HCT116 (cell line): ENCODE measurements at regions not wholly inside any gene's neighbourhood (a gene's known extent, or its start where the extent isn't known, plus 50 kb on each side); places are given as distances from the start of the nearest gene placed in this dataset.

ENCODE experiments used
- EZH2phosphoT487 ChIP-seq: fragments of 200-600 bp; IDR thresholded peaks from 2 replicates; pipeline ENCODE4 v1.6.1; 2018; ENCODE audit warnings: antibody characterized with exemption, borderline replicate concordance
- POLR2A ChIP-seq: IDR thresholded peaks from 2 replicates; pipeline ENCODE4 v1.7.0; 2011; ENCODE audit warnings: borderline replicate concordance; ENCODE audit not compliant: insufficient read depth, insufficient read length; ENCODE audit errors: extremely low read depth
- POLR2AphosphoS5 ChIP-seq: IDR thresholded peaks from 2 replicates; pipeline ENCODE4 v1.6.1; 2011; ENCODE audit warnings: mild to moderate bottlenecking, low read depth, low read length, moderate library complexity
- TF ChIP-seq, protein P1 (sequence below), 3 experiments: fragments of 200-600 bp in 1 of 3; sonication (generic) in 1 of 3; IDR thresholded peaks in 2 of 3; conservative IDR thresholded peaks in 1 of 3; 2 replicates each; pipeline ENCODE4 v1.5.1; 2012 to 2017; ENCODE audit warnings: low read depth in 2 of 3, low read length in 2 of 3, antibody characterized with exemption in 1 of 3, borderline replicate concordance in 1 of 3, control low read depth in 1 of 3, mild to moderate bottlenecking in 1 of 3, mixed read lengths in 1 of 3, mixed run types in 1 of 3, moderate library complexity in 1 of 3; ENCODE audit not compliant: insufficient read depth in 1 of 3

DNA sequence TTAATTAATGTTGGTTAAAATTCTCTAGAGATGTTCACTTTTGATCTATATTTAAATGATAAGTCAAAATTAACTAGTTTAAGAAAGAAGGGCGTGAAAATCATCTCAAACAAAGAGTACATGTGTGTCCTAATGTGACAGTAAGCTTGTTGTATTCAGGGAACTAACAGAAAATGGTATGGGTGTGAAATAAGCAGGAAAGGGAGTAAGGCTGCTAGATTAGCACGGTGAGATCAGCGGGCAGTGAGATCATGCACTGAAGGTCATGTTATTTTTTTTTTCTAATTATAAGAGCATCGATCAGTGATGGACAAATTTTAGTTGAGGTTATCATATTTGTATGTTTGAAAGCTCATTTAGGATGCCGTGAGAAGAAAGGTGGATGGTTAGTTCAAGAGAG, 430.8 kb downstream of the DIPK2A start:
- TF ChIP-seq POLR2A: no peak
- TF ChIP-seq, protein P1, sequence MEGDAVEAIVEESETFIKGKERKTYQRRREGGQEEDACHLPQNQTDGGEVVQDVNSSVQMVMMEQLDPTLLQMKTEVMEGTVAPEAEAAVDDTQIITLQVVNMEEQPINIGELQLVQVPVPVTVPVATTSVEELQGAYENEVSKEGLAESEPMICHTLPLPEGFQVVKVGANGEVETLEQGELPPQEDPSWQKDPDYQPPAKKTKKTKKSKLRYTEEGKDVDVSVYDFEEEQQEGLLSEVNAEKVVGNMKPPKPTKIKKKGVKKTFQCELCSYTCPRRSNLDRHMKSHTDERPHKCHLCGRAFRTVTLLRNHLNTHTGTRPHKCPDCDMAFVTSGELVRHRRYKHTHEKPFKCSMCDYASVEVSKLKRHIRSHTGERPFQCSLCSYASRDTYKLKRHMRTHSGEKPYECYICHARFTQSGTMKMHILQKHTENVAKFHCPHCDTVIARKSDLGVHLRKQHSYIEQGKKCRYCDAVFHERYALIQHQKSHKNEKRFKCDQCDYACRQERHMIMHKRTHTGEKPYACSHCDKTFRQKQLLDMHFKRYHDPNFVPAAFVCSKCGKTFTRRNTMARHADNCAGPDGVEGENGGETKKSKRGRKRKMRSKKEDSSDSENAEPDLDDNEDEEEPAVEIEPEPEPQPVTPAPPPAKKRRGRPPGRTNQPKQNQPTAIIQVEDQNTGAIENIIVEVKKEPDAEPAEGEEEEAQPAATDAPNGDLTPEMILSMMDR (IDR thresholded peaks at IDR 0.05 in 2 of 3, conservative IDR thresholded peaks at IDR 0.05 in 1 of 3; ENCODE audit: borderline replicate concordance in 1 of 3, insufficient read depth in 1 of 3, low read depth in 2 of 3, low read length in 2 of 3): no peak
- no peak for TF ChIP-seq EZH2phosphoT487
- no peak for TF ChIP-seq POLR2AphosphoS5
